AG04449 (cell line): ENCODE measurements at regions not wholly inside any gene's neighbourhood (a gene's known extent, or its start where the extent isn't known, plus 50 kb on each side); places are given as distances from the start of the nearest gene placed in this dataset.
A peak's percentile ranks its signal among the peaks of the same experiment; 100 is the strongest.

Experiments used
- CTCF ChIA-PET: fragments of 350-600 bp; formaldehyde crosslinking; extraction: SDS; loops from one replicate; lab custom pipeline; 2021; ENCODE audit warnings: antibody characterized with exemption; lab: Yijun Ruan, JAX
- POLR2A ChIA-PET: fragments of 400-600, 350-600 bp; formaldehyde crosslinking; extraction: SDS; loops from one replicate; lab custom pipeline; 2020; ENCODE audit warnings: antibody characterized with exemption, inconsistent platforms; lab: Yijun Ruan, JAX
- DNase-seq: peaks from one replicate; pipeline ENCODE4 v3.0.0-alpha.2; 2010; ENCODE audit warnings: low read depth, low spot score
- H3K4me3 ChIP-seq: 2 replicates; pipeline ENCODE4 v1.5.1; 2011; ENCODE audit warnings: low read depth, mild to moderate bottlenecking, control low read depth, low read length
- TF ChIP-seq, protein P1 (sequence below): IDR thresholded peaks from one replicate; pipeline ENCODE4 v1.5.1; 2011; ENCODE audit warnings: mild to moderate bottlenecking, moderate library complexity, low read length, control low read depth, inconsistent platforms; ENCODE audit not compliant: insufficient read depth; ENCODE audit errors: missing control alignments

GRCh38 chr12:107485731-107486130 is 199.9 kb upstream of the PWP1 start:
- TF ChIP-seq, protein P1, sequence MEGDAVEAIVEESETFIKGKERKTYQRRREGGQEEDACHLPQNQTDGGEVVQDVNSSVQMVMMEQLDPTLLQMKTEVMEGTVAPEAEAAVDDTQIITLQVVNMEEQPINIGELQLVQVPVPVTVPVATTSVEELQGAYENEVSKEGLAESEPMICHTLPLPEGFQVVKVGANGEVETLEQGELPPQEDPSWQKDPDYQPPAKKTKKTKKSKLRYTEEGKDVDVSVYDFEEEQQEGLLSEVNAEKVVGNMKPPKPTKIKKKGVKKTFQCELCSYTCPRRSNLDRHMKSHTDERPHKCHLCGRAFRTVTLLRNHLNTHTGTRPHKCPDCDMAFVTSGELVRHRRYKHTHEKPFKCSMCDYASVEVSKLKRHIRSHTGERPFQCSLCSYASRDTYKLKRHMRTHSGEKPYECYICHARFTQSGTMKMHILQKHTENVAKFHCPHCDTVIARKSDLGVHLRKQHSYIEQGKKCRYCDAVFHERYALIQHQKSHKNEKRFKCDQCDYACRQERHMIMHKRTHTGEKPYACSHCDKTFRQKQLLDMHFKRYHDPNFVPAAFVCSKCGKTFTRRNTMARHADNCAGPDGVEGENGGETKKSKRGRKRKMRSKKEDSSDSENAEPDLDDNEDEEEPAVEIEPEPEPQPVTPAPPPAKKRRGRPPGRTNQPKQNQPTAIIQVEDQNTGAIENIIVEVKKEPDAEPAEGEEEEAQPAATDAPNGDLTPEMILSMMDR: no peak
- no peak for DNase-seq
- ChIA-PET CTCF (no interaction called here), POLR2A (no interaction called here)
- no peak overlapping the region for H3K4me3 ChIP-seq

DNA sequence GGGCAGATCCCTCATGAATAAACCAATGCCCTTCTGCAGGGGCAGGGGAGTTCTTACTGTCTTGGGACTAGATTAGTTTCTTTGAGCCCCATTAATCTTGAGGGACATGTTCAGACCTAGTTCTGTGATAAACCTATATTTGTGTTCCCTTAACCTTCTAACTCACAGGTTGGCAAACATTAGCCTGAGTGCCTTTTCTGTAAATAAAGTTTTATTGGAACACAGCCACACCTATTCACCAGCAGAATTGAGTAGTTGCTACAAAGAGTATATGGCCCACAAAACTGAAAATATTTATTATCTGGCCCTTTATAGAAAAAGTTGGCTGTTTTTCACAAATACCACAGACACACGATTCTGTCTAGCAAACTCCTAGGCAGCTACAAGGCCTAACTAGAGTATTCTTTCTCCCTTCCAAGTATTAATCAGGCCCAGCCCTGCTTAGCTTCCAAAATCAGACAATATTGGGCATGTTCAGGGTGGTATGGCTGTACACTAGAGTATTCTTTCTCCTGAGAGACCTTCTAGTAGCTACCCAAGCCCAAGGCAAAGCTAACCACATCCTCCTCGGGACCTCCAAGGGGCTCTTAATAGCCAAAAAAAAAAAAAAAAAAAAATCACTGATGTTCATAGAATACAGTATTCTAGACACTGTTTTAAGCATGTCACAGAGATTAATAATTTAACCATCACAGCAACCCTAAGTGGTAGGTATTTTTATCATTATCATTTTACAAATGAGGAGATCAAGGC is 199.3 kb upstream of the PWP1 start:
- ChIA-PET POLR2A (no interaction called here), CTCF (interaction anchor here (1.0 kb wide), 1 partner anchor 121 kb away, joined by 5 read pairs; no protein-coding TSS in a partner anchor)
- no peak overlapping the region for H3K4me3 ChIP-seq
- TF ChIP-seq, protein P1: no peak
- no peak for DNase-seq

DNA sequence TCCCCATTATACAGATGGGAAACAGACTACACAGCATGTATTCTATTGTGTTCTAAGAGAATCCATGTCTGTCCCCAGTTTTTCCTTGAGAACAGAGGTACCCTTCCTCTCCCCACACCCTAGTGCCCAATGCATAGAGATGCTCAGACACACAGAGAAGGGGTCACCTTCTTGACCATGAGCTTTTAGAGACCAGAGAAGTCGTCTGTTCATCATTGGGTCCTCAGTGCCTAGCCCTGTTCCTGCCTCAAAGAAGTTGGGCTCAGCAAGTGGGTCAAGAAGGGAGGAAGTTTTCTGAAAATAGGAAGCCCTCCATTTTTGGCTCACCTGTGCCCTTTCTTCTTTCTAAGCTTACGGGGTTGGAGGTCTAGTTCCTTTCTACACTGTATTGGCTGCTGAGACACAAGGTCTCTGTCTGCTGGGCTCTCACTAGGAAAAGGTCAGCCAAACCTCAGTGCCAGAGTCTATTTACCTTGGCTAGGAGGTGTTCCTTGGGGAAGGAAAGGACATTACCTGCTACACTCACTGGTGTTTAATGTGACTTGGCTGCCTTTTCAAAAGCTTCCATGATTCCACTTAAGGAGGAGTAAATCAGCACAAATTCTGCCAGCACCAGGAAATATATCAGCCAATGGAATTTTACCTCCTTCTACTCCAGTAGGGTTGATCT is 198.5 kb upstream of the PWP1 start:
- CTCF ChIA-PET: interaction anchor here (1.0 kb wide), 1 partner anchor 120 kb away, joined by 5 read pairs; no protein-coding TSS in a partner anchor

DNA sequence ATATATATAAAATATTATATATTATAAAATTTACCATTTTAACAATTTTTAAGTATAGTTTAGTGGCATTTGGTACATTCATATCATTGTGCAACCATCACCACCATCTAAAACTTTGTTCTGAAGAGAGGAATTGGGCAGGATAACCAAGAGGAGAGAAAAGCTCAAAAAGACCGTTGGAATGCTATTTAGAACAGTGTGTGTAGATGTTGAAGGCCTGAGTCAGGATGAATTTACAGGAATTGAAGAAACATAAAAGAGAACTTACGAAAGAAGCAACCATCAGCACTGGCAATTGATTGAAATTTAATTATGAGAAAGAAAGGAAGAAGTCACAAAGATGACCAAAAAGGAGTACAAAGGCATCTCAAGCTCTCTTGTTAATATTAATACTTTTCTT is 196.9 kb upstream of the PWP1 start:
- DNase-seq: peak; percentile 21

More for the DNA sequence above, 198.5 kb upstream of the PWP1 start:
- H3K4me3 ChIP-seq: no peak overlapping the region
- DNase-seq: no peak
- TF ChIP-seq, protein P1: no peak
- POLR2A ChIA-PET: no interaction called here

DNA sequence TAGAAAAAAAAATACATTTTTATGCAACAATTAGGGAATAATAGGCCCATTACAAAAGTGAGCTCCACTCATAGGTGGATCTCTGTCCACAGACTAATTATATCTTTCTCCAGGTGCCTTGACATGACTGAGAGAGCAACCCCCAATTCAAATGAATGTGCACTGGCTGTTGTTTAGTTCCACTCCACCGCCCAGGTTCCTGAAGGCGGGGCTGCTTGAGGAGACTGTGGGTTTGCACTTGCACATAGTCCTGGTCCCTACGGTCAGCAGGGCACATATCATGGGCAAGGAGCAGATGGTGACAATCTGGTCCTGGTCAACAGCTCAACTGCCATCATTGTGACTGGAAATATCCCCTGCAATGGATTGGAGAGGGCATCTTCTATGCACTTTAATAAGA is 195.6 kb upstream of the PWP1 start:
- POLR2A ChIA-PET: no interaction called here
- TF ChIP-seq, protein P1: no peak
- CTCF ChIA-PET: no interaction called here
- H3K4me3 ChIP-seq: no peak overlapping the region
- no peak for DNase-seq

More for the DNA sequence above, 196.9 kb upstream of the PWP1 start:
- H3K4me3 ChIP-seq: no peak overlapping the region
- TF ChIP-seq, protein P1: no peak
- CTCF ChIA-PET: no interaction called here
- POLR2A ChIA-PET: no interaction called here

- H3K4me3 ChIP-seq: no peak overlapping the region
- TF ChIP-seq, protein P1: no peak
- DNase-seq: peak; percentile 16
- CTCF ChIA-PET: no interaction called here
- POLR2A ChIA-PET: no interaction called here
Measured at GRCh38 chr12:107491856-107492255, 193.7 kb upstream of the PWP1 start.
